SK-N-SH (cell line): ENCODE measurements at regions not wholly inside any gene's neighbourhood (a gene's known extent, or its start where the extent isn't known, plus 50 kb on each side); places are given as distances from the start of the nearest gene placed in this dataset.

Experiments
- CTCF ChIA-PET: fragments of 300-600, 350-600 bp; formaldehyde crosslinking; extraction: SDS; loops from one replicate; lab custom pipeline; 2021; lab: Yijun Ruan, JAX
- POLR2A ChIA-PET: fragments of 350-600 bp; sonication (Branson Sonifier 250); formaldehyde crosslinking; extraction: SDS; loops from one replicate; lab custom pipeline; 2020; ENCODE audit warnings: antibody characterized with exemption, inconsistent platforms; lab: Yijun Ruan, JAX
- DNase-seq: peaks from one replicate; pipeline ENCODE4 v3.0.0; 2012
- H2AFZ ChIP-seq: fragments of 200-600 bp; sonication (generic); 2 replicates; pipeline ENCODE4 v1.8.1; 2016; ENCODE audit warnings: antibody characterized with exemption, mild to moderate bottlenecking, low read depth
- H3F3A ChIP-seq: fragments of 200-600 bp; sonication (generic); replicated peaks from 2 replicates; pipeline ENCODE3; 2016; ENCODE audit warnings: antibody characterized with exemption, mild to moderate bottlenecking; ENCODE audit not compliant: insufficient read depth
- H3K27ac ChIP-seq, 2 experiments: fragments of 200-500 bp in 1 of 2; fragments of 200-600 bp in 1 of 2; sonication (Bioruptor generic) in 1 of 2; sonication (generic), shearing (Covaris generic) in 1 of 2; 2 replicates each; pipeline versions ENCODE4 v1.5.1 to v1.6.1; 2014 to 2016; ENCODE audit warnings: low read depth in 2 of 2, inconsistent platforms in 1 of 2, low read length in 1 of 2, mild to moderate bottlenecking in 1 of 2, mixed read lengths in 1 of 2
- H3K27me3 ChIP-seq: fragments of 200-600 bp; sonication (generic), shearing (Covaris generic); 2 replicates; pipeline ENCODE4 v1.6.1; 2016; ENCODE audit warnings: mixed run types; ENCODE audit not compliant: insufficient read depth
- H3K36me3 ChIP-seq, 2 experiments: fragments of 200-500 bp in 1 of 2; fragments of 200-600 bp in 1 of 2; sonication (Bioruptor generic) in 1 of 2; sonication (generic) in 1 of 2; replicated peaks in 1 of 2; 2 replicates each; pipeline versions ENCODE3 to v1.5.1; 2014 to 2016; ENCODE audit warnings: low read length in 1 of 2, mild to moderate bottlenecking in 1 of 2; ENCODE audit not compliant: insufficient read depth in 2 of 2, control insufficient read depth in 1 of 2
- H3K4me1 ChIP-seq, 2 experiments: fragments of 200-500 bp in 1 of 2; fragments of 200-600 bp in 1 of 2; sonication (Bioruptor generic) in 1 of 2; sonication (generic), shearing (Covaris generic) in 1 of 2; 2 replicates each; pipeline versions ENCODE4 v1.5.1 to v1.6.1; 2014 to 2016; ENCODE audit warnings: low read depth in 1 of 2, low read length in 1 of 2, mixed run types in 1 of 2; ENCODE audit not compliant: insufficient read depth in 2 of 2, control insufficient read depth in 1 of 2
- H3K4me2 ChIP-seq: fragments of 200-600 bp; sonication (generic), shearing (Covaris generic); 2 replicates; pipeline ENCODE4 v1.6.1; 2017; ENCODE audit warnings: mixed run types
- H3K4me3 ChIP-seq, 2 experiments: fragments of 200-500 bp in 1 of 2; fragments of 200-600 bp in 1 of 2; sonication (Bioruptor generic) in 1 of 2; sonication (generic), shearing (Covaris generic) in 1 of 2; 2 replicates each; pipeline versions ENCODE4 v1.5.1 to v1.8.1; 2014 to 2016; ENCODE audit warnings: low read depth in 2 of 2, inconsistent platforms in 1 of 2, low read length in 1 of 2, mild to moderate bottlenecking in 1 of 2, mixed read lengths in 1 of 2, moderate library complexity in 1 of 2
- H3K79me2 ChIP-seq: fragments of 200-600 bp; sonication (generic); 2 replicates; pipeline ENCODE4 v1.8.1; 2017; ENCODE audit warnings: mild to moderate bottlenecking; ENCODE audit not compliant: insufficient read depth
- H3K9ac ChIP-seq: fragments of 200-600 bp; sonication (generic); 2 replicates; pipeline ENCODE4 v1.6.1; 2017; ENCODE audit warnings: mixed run types
- H3K9me2 ChIP-seq: fragments of 200-600 bp; sonication (generic); 2 replicates; pipeline ENCODE4 v1.6.1; 2017; ENCODE audit warnings: mixed run types
- H3K9me3 ChIP-seq: fragments of 200-600 bp; sonication (generic); 2 replicates; pipeline ENCODE4 v1.6.1; 2017; ENCODE audit warnings: mixed run types, mild to moderate bottlenecking, moderate library complexity
- H4K20me1 ChIP-seq: fragments of 200-600 bp; sonication (generic); 2 replicates; pipeline ENCODE4 v1.6.1; 2017; ENCODE audit warnings: mild to moderate bottlenecking, mixed run types; ENCODE audit not compliant: insufficient read depth
- CHD2 ChIP-seq: fragments of 150-350 bp; IDR thresholded peaks from 2 replicates; pipeline ENCODE4 v1.6.1; 2018; ENCODE audit warnings: low read length; ENCODE audit not compliant: partially characterized antibody
- CTCF ChIP-seq: fragments of 200-600 bp; sonication (generic); IDR thresholded peaks from 2 replicates; pipeline ENCODE4 v1.6.1; 2017; ENCODE audit warnings: antibody characterized with exemption, mild to moderate bottlenecking, moderate library complexity
- ELF1 ChIP-seq: IDR thresholded peaks from 2 replicates; pipeline ENCODE4 v1.4.0; 2012
- EP300 ChIP-seq, 2 experiments: IDR thresholded peaks; 2 replicates each; pipeline versions ENCODE4 v1.4.0 to v1.6.1; 2012; ENCODE audit warnings: borderline replicate concordance in 1 of 2, low read depth in 1 of 2, low read length in 1 of 2
- FOXM1 ChIP-seq: IDR thresholded peaks from 2 replicates; pipeline ENCODE4 v1.4.0; 2012; ENCODE audit warnings: low read depth, mild to moderate bottlenecking
- JUND ChIP-seq: IDR thresholded peaks from 2 replicates; pipeline ENCODE4 v1.4.0; 2012
- MXI1 ChIP-seq: IDR thresholded peaks from 2 replicates; pipeline ENCODE4 v1.6.1; 2012; ENCODE audit warnings: mild to moderate bottlenecking, low read depth, low read length, improper control_type of control experiment
- NFIC ChIP-seq: IDR thresholded peaks from 2 replicates; pipeline ENCODE4 v1.4.0; 2012; ENCODE audit warnings: borderline replicate concordance
- POLR2AphosphoS5 ChIP-seq: IDR thresholded peaks from 2 replicates; pipeline ENCODE4 v1.6.1; 2012; ENCODE audit warnings: low read depth, low read length
- RCOR1 ChIP-seq: fragments of 150-350 bp; IDR thresholded peaks from 2 replicates; pipeline ENCODE4 v1.6.1; 2017; ENCODE audit warnings: antibody characterized with exemption, low read length
- SIN3A ChIP-seq: IDR thresholded peaks from 2 replicates; pipeline ENCODE4 v1.6.1; 2012; ENCODE audit warnings: low read depth, mild to moderate bottlenecking, low read length, moderate library complexity, borderline replicate concordance
- SMC3 ChIP-seq: IDR thresholded peaks from 2 replicates; pipeline ENCODE4 v1.6.1; 2012; ENCODE audit warnings: low read depth, low read length, improper control_type of control experiment
- TCF12 ChIP-seq: IDR thresholded peaks from 2 replicates; pipeline ENCODE4 v1.4.0; 2012
- USF1 ChIP-seq: IDR thresholded peaks from 2 replicates; pipeline ENCODE4 v1.4.0; 2012; ENCODE audit warnings: low read depth, borderline replicate concordance
- USF2 ChIP-seq: fragments of 150-350 bp; IDR thresholded peaks from 2 replicates; pipeline ENCODE4 v1.6.1; 2017; ENCODE audit warnings: antibody characterized with exemption, low read length, low read depth, borderline replicate concordance
- YY1 ChIP-seq: IDR thresholded peaks from 2 replicates; pipeline ENCODE4 v1.4.0; 2012; ENCODE audit warnings: low read depth, mild to moderate bottlenecking
- ZBTB33 ChIP-seq: IDR thresholded peaks from 2 replicates; pipeline ENCODE4 v1.4.0; 2012; ENCODE audit warnings: low read depth, borderline replicate concordance
- WGBS: methylation state at CpG from one replicate; pipeline ENCODE4 v1.1.6; 2017; ENCODE audit warnings: low lambda C conversion rate; 5-methylcytosine and 5-hydroxymethylcytosine counted together

- no peaks in the 10 kb centered on the region for H3F3A ChIP-seq
- POLR2A ChIA-PET, result no interaction called here
- H3K4me3 ChIP-seq, result no peak overlapping the region
- 8% methylated on average over 2 of the region's 2 CpGs for WGBS
- DNase-seq, result no peak
- H3K27ac ChIP-seq, result no peak overlapping the region
- H4K20me1 ChIP-seq, result no peaks in the 10 kb centered on the region
- H3K4me1 ChIP-seq, result no peaks in the 10 kb centered on the region
- no peak overlapping the region for H3K4me2 ChIP-seq
- no peak overlapping the region for H2AFZ ChIP-seq
- no peak for TF ChIP-seq SMC3
- H3K27me3 ChIP-seq, result no peaks in the 10 kb centered on the region
- no peaks in the 10 kb centered on the region for H3K36me3 ChIP-seq
- CTCF ChIA-PET, result no interaction called here
- no peaks in the 10 kb centered on the region for H3K9me3 ChIP-seq
- H3K9me2 ChIP-seq, result no peaks in the 10 kb centered on the region
- H3K9ac ChIP-seq, result no peak overlapping the region
- no peaks in the 10 kb centered on the region for H3K79me2 ChIP-seq
Measured at GRCh38 chr6:85252552-85252951, 197.3 kb upstream of the NT5E start.

DNA sequence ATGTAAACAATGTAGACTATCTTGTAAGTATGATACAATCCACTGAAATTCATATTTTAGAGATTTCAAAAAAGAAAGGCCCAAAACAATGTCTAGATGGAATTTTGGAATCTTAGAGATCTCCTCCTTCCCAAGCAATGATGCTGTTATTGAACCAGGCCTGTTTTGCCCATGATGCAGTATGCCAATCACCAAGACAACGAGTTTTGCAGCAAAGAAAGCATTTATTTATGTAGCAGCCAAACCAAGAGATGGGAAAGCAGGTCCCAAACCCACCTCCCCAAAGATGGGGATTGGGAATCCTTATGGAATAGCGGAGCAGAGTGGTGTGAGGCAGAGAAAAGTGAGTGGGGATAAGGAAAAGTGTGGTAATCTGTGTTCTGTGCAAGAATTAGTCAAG lies 197.8 kb upstream of the NT5E start:
- CTCF ChIA-PET, result no interaction called here
- no peaks in the 10 kb centered on the region for H3F3A ChIP-seq
- no peak overlapping the region for H3K9ac ChIP-seq
- H3K9me2 ChIP-seq, result no peaks in the 10 kb centered on the region
- no peak overlapping the region for H3K4me2 ChIP-seq
- no peak for DNase-seq
- POLR2A ChIA-PET, result no interaction called here
- no peaks in the 10 kb centered on the region for H3K79me2 ChIP-seq
- no peaks in the 10 kb centered on the region for H4K20me1 ChIP-seq
- H3K4me3 ChIP-seq, result no peak overlapping the region
- TF ChIP-seq USF2, result no peak
- no peak for TF ChIP-seq ELF1
- no peak for TF ChIP-seq FOXM1
- TF ChIP-seq JUND, result no peak
- TF ChIP-seq ZBTB33, result no peak
- no peak for TF ChIP-seq POLR2AphosphoS5
- TF ChIP-seq YY1, result no peak
- no peak for TF ChIP-seq NFIC
- no peak for TF ChIP-seq MXI1
- TF ChIP-seq SIN3A, result no peak
- no peak overlapping the region for H2AFZ ChIP-seq
- no peak overlapping the region for H3K27ac ChIP-seq
- no peaks in the 10 kb centered on the region for H3K27me3 ChIP-seq
- H3K4me1 ChIP-seq, result no peaks in the 10 kb centered on the region
- H3K36me3 ChIP-seq, result no peaks in the 10 kb centered on the region
- H3K9me3 ChIP-seq, result no peaks in the 10 kb centered on the region
- WGBS, result 4% methylated on average over 2 of the region's 2 CpGs

GRCh38 chr6:85251300-85251699 lies 198.6 kb upstream of the NT5E start:
- 0% methylated on average over 1 of the region's 1 CpG for WGBS
- no peaks in the 10 kb centered on the region for H3K27me3 ChIP-seq
- no peaks in the 10 kb centered on the region for H3K9me3 ChIP-seq
- no peaks in the 10 kb centered on the region for H3K79me2 ChIP-seq
- no peaks in the 10 kb centered on the region for H3K9me2 ChIP-seq
- no peak overlapping the region for H3K4me3 ChIP-seq
- H3K4me2 ChIP-seq, result no peak overlapping the region
- H3K9ac ChIP-seq, result no peak overlapping the region
- H3K36me3 ChIP-seq, result no peaks in the 10 kb centered on the region
- no peak for DNase-seq
- no peak overlapping the region for H3K27ac ChIP-seq
- H2AFZ ChIP-seq, result no peak overlapping the region
- H4K20me1 ChIP-seq, result no peaks in the 10 kb centered on the region
- H3F3A ChIP-seq, result no peaks in the 10 kb centered on the region
- CTCF ChIA-PET, result no interaction called here
- no peaks in the 10 kb centered on the region for H3K4me1 ChIP-seq
- POLR2A ChIA-PET, result no interaction called here
- TF ChIP-seq CHD2 (no peak), USF1 (no peak), CTCF (no peak), RCOR1 (no peak), ELF1 (no peak), ZBTB33 (no peak), TCF12 (no peak), EP300 (IDR thresholded peaks at IDR 0.05; ENCODE audit: borderline replicate concordance in 1 of 2, low read depth in 1 of 2, low read length in 1 of 2) (no peak)
